NCI-H146 (cell line): ENCODE measurements at regions not wholly inside any gene's neighbourhood (a gene's known extent, or its start where the extent isn't known, plus 50 kb on each side); places are given as distances from the start of the nearest gene placed in this dataset.

Source experiments
- DNase-seq: peaks from one replicate; lab custom pipeline; 2025; lab: John Stamatoyannopoulos, UW

DNA sequence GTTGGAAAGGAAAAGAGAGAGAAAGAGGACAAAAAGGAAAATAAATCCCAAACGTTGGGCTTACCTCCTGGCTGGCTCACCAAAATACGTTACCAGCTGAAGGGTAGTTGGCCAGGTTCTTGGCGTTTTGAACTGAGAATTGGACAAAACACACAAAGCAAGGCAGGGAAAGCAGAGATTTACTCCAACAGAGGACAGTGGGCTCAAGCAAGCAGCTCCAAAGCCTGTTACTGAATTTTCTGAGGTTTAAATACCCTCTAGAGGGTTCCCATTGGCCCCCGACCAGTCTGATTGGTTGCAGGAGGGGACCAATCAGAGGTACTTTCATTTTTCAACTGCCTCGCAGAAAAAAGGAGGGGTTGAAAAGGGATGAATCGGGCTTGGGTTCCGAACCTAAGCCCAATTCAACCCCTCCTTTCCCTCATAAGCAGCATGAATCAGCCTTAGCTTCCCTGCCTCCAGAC lies 55.6 kb upstream of the ALOX12 start:
- DNase-seq, result no peak

DNA sequence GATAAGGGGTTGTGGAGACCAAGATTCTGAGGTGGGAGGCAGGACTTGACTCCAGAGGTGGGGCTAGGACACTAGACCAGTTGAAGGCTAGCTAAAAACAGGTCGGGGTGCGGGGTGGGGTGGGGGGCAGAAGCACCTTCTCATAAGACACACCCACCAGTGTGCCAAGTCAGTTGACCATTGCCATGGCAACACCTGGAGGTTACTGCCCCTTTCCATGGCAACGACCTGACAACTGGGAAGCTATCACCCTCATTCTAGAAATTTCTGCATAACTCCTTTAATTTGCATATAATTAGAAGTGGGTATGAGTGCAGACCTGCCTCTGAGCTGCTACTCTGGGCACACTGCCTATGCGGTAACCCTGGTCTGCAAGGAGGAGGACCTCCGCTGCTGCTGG lies 53.9 kb upstream of the ALOX12 start:
- no peak for DNase-seq

GRCh38 chr17:6943406-6943805 lies 52.4 kb upstream of the ALOX12 start:
- no peak for DNase-seq
